Eye (tissue), 1 donor: ENCODE measurements at regions not wholly inside any gene's neighbourhood (a gene's known extent, or its start where the extent isn't known, plus 50 kb on each side); places are given as distances from the start of the nearest gene placed in this dataset.

Source experiments
- DNase-seq: peaks from one replicate; pipeline ENCODE4 v3.0.0-alpha.2; 2015

- DNase-seq = no peak
Observed at GRCh38 chr1:69376408-69376807, 191.3 kb upstream of the LRRC7 start.

- DNase-seq = no peak
Observed at GRCh38 chr1:69377507-69377906, 190.2 kb upstream of the LRRC7 start.

DNA sequence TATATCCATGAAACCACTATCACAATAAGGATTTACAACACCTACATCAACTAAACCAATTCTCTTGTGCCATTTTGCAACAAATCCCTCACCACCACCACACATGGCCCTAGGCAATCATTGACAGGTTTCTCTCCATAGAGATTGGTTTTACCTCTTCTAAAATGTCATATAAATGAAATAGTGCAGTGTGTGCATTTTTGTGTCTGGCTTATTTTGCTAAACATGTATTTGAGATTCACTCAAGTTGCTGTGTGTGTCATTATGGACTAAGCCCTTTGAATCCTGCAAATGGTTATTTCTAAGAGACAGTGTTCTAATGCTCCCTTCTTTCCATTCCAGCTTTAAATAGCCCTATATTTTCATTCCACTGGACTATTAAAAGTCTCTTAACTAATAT, 179.7 kb upstream of the LRRC7 start:
- no peak for DNase-seq

- no peak for DNase-seq
Observed at GRCh38 chr1:69400128-69400527, 167.6 kb upstream of the LRRC7 start.

- DNase-seq = no peak
Observed at GRCh38 chr1:69401879-69402278, 165.8 kb upstream of the LRRC7 start.

DNA sequence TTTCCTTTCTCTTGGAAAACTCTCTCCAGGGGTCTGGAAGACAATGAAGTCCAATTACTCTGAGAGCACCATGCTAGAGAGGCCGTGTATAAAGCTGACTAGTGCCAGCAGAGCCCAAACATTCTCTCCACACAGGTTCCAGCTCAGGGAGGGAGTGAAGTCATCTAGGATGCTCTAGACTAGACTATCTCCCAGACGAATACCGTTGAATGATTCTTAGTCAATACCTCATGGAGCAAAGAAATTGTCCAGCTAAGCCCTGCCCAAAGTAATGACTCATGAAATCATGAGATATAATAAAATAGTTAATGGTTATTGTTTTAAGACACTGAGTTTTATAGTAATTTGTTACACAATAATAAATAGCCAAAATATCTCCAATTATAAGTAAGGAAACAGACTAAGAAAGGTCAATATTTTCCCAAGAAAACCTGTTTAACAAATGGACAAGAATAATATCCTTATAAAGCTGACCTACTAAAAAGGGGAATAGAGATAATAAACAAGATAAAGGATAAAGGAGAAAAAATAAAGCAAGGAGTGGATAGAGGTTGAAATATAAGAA, 163.9 kb upstream of the LRRC7 start:
- peak; percentile 15 for DNase-seq

DNA sequence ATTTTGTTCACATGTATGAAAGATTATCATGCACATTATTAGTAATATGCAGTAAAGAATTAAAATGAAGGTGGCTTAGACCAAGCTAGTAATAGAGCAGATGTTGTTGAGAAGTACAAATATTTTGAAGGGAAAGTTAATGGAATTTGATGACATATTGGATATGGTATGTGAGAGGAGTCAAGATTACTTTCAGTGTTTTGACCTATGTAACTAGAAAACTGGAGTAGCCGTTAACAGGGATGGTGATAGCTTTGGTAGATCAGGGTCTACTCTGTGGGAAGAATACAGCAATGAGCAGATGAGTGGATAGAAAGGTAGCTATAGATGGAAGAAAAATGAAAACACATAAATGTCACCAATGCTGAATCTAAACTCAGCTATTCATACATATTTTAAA, 163.2 kb upstream of the LRRC7 start:
- no peak for DNase-seq

DNA sequence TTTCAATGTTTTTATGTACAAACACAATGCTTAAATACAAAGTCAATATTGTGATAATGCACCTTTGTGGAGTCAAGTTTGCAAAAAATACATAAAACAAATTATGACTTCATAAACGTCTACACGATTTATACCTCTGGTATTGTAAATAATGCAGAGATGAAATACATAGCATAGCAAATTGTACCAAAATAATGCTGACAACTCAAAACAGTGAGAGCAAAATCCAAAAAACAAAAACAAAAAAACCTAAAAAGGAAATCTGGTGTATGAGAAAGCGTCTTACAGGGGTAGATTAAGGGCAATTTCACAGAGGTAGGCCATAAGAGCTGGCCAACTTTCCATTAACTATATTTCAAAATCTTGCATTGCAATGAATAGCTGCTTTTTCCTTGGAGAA, 161.5 kb upstream of the LRRC7 start:
- DNase-seq = no peak

DNA sequence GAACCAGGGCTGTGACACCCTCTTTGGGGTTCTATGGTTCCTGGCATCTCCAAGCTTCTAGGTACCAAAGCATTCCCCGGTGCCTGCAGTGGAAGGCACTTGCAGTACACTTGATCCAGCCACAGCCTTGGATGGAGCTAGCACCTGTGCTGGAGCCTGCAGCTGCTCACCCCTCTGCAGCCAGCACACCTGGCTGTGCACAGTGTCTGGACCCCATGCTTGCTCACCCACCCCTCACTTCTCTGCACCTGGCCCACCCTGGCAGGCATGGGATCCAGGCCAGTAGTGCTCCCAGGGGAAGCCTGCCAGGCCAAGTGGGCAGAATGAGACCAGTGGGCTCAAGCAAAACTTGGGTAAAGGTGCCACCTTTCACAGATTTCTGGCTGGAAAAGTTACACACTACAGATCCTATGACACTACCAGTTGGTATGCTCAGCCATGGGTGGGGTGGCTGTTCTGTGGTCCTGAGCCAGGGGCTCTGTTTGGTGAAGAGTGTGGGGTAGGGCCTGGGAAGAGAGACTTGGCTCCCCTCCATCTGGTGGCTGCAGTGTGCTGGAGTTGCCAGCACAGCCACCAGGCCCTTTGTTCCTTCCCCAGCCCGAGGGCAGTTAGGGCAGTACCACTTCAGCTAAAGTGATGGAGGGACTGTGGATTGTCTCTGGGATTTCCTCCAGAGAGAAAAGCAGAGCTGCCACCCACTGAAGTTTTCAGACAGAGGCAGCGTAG, 157.8 kb upstream of the LRRC7 start:
- DNase-seq = no peak

DNA sequence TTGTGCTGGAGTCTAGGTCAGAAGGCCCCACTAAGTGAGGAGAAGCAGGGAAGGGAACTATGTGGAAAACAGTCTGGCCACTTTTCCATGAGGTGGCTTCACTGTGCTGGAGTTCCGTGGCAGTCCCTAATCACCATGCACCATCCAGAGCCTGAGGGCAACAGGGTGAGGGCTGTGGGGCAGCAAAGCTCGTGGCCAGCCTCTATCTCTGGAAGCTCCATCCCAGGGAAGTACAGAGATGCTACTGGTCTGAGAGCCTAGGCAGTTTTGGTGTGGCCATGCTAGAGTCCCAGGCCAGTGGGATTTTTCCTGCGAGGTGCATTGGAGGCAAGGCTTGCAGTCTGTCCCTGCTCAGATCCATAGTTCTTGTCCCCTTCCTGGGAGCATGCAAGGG, 157.3 kb upstream of the LRRC7 start:
- no peak for DNase-seq

- no peak for DNase-seq
Observed at GRCh38 chr1:69410893-69411292, 156.8 kb upstream of the LRRC7 start.

GRCh38 chr1:69411617-69412016, 156.1 kb upstream of the LRRC7 start:
- DNase-seq = no peak

DNA sequence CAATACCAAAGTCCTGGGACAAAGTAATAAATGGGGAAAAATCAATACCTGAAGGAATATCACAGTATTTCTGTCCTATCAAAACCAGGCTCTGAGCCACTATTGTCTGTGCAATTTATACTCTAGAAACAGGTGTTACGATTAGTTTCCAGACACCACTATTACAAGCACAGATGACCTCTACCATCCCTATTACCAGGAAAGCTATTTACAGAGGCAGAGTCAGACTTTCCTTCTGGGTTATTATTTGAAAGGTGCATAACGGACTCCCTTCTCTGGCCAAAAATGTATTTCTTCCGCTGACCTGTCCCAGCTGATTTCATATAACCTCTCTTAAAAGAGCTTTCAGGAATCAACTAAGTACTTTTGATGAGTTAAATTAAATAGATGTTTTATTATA, 154.6 kb upstream of the LRRC7 start:
- no peak for DNase-seq

GRCh38 chr1:69414574-69414973, 153.1 kb upstream of the LRRC7 start:
- DNase-seq = no peak

DNA sequence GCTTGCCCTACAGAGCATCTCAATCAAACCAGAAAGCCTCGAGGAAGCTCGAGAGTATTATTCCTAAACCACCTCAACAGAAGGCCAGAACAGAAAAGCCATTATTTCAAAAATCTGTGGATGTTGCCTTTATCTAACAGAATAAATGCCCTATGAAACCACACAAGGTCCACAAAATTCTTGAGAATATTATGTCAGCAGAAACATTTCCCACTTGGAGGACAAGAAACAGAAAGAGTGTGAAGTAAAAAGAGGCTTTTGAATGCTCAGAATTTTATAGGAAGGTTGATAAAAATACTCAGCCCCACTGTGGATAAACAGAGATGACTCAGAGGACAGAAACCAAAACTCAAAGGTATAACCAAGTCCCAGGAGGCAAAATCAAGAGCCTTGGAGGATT, 146.4 kb upstream of the LRRC7 start:
- DNase-seq = no peak

- DNase-seq = no peak
Observed at GRCh38 chr1:69425871-69426270, 141.9 kb upstream of the LRRC7 start.

DNA sequence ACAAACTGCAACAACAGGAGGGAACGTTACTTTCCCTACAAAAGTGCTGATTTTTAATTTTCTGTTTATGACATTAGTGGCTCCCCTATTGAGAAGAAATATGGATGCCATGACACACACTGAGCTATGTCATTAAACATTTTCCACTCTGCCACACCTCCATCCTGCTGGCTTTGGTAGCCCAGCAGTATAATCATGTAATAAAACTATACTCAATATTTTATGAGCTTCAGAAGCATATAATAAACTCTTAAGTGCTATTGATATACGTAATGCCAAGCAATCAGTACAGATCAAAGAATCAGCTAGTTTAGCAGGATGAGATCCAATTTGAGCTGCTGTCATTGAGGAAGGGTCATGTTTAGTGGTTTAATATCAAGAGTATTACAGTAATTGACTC, 141.3 kb upstream of the LRRC7 start:
- no peak for DNase-seq

GRCh38 chr1:69433073-69433472, 134.6 kb upstream of the LRRC7 start:
- DNase-seq = no peak

DNA sequence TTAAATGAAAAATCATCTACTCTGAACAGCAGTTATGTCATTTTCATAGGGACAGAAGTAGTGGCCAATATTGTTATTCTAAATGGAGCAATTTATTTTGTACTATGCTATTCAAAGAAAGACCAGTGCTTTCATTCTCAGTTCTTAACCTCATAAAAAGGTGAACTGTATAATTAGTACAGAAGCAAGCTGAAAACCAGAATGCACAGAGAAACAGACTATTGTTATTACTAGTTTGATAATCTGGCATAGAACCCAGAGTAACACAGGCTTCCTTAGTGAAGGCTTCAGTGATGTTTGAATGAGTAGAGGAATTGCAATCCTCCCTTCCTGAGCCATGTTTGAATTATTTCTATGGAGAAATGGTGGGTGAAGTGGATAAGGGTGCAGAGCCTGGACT, 131.6 kb upstream of the LRRC7 start:
- DNase-seq = no peak

DNA sequence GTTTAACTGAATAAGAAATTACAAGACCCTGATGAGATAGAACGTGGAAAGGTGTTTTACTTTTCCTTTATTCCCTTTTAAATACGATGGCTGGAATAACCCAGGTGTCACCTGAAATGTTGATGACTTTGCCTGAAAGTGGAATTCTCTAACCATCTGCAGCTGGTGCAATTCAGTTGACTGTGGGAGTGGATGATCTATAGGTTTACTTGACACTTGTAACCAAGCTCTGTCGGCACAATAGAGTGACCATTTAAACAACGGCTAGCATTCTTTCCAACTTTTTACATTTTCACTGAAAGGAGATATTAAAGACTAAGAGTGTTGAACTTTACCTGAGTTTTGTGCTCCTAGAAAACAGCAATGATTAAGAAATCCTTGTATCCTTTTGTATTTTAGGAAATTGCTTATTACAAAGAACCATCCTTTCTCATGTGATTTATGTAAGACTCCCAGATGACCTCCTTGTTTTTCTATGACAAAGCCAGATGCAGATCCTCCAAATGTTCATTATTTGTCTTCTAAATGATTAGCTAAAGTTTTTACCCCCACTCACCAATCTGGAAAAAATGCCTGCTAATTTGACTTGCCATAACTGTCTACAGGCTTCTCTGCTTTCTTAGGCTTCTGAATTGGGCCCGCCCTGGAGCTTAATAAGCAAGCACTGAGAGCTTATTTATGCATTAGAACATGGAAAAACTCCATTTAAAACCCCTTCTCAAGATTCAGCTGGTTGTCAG, 129.5 kb upstream of the LRRC7 start:
- no peak for DNase-seq

- no peak for DNase-seq
Observed at GRCh38 chr1:69441496-69441895, 126.2 kb upstream of the LRRC7 start.

GRCh38 chr1:69451196-69451595, 116.5 kb upstream of the LRRC7 start:
- no peak for DNase-seq

DNA sequence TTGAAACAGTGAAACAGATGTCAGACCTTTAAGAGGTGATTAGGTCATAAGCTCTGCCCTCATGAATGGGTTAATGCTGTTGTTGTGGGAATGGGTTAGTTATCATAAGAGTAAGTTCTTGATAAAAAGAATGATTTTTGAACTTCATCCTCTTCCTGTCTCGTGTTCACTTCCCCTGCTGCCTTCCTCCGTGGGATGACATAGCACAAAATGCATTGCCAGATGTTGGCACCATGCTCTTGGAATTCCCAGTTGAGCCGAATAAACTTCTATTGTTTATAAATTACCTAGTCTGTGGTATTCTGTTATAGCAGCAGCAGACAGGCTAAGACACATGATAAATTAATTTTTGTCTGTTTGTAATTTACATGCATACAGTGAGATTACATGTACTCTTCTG, 112.0 kb upstream of the LRRC7 start:
- no peak for DNase-seq

- no peak for DNase-seq
Observed at GRCh38 chr1:69459244-69459643, 108.5 kb upstream of the LRRC7 start.

GRCh38 chr1:69475021-69475420, 92.7 kb upstream of the LRRC7 start:
- no peak for DNase-seq
